ENCODE measurements at regions not wholly inside any gene's neighbourhood (a gene's known extent, or its start where the extent isn't known, plus 50 kb on each side); places are given as distances from the start of the nearest gene placed in this dataset.

GRCh38 chr15:26143221-26143620, 280.1 kb upstream of the ATP10A start:
- Histone ChIP-seq H3K9me3 (no peaks in the 10 kb centered on the region), H3K4me1 (no peaks in the 10 kb centered on the region), H3K36me3 (no peaks in the 10 kb centered on the region), H3K27ac (no peak overlapping the region), H3K4me3 (no peak overlapping the region), H3K27me3 (no peaks in the 10 kb centered on the region)
- intact Hi-C loops (cut with DNase I), result no loop called here
- TF ChIP-seq POLR2A (IDR thresholded peaks at IDR 0.05) (no peak), CTCF (IDR thresholded peaks at IDR 0.05) (no peak)
- DNase-seq (no peak), ATAC-seq (no peak)
- whole genome bisulfite sequencing (ENCODE audit: insufficient coverage, low coverage, low lambda C conversion rate, missing lambda C conversion rate), result 67% methylated on average over 1 of the region's 1 CpG

GRCh38 chr15:26134812-26135211, 271.7 kb upstream of the ATP10A start:
- no peaks in the 10 kb centered on the region for H3K4me1 ChIP-seq
- whole genome bisulfite sequencing (ENCODE audit: insufficient coverage, low coverage, low lambda C conversion rate, missing lambda C conversion rate), result 45% methylated on average over 5 of the region's 11 CpGs
- DNase-seq (no peak), ATAC-seq (no peak)
- H3K27ac ChIP-seq, result no peak overlapping the region
- H3K9me3 ChIP-seq, result no peaks in the 10 kb centered on the region
- no peaks in the 10 kb centered on the region for H3K27me3 ChIP-seq
- intact Hi-C loops (cut with DNase I), result no loop called here
- H3K36me3 ChIP-seq, result no peaks in the 10 kb centered on the region
- no peak overlapping the region for H3K4me3 ChIP-seq
- TF ChIP-seq POLR2A (IDR thresholded peaks at IDR 0.05), result no peak
- no peak for TF ChIP-seq CTCF (IDR thresholded peaks at IDR 0.05)

GRCh38 chr15:26134152-26134551, 271.0 kb upstream of the ATP10A start:
- TF ChIP-seq POLR2A (IDR thresholded peaks at IDR 0.05) (no peak), CTCF (IDR thresholded peaks at IDR 0.05) (no peak)
- H3K36me3 ChIP-seq, result no peaks in the 10 kb centered on the region
- no peak for DNase-seq
- intact Hi-C loops (cut with DNase I), result no loop called here
- H3K27ac ChIP-seq, result no peak overlapping the region
- no peaks in the 10 kb centered on the region for H3K9me3 ChIP-seq
- H3K4me1 ChIP-seq, result no peaks in the 10 kb centered on the region
- 61% methylated on average over 5 of the region's 5 CpGs for WGBS (ENCODE audit: insufficient coverage, low coverage, low lambda C conversion rate, missing lambda C conversion rate)
- H3K27me3 ChIP-seq, result no peaks in the 10 kb centered on the region
- no peak for ATAC-seq
- no peak overlapping the region for H3K4me3 ChIP-seq

GRCh38 chr15:26132811-26133210, 269.7 kb upstream of the ATP10A start:
- TF ChIP-seq POLR2A (IDR thresholded peaks at IDR 0.05) (no peak), CTCF (IDR thresholded peaks at IDR 0.05) (no peak)
- H3K36me3 ChIP-seq, result no peaks in the 10 kb centered on the region
- no peak overlapping the region for H3K27ac ChIP-seq
- H3K4me3 ChIP-seq, result no peak overlapping the region
- intact Hi-C loops (cut with DNase I), result no loop called here
- H3K4me1 ChIP-seq, result no peaks in the 10 kb centered on the region
- no peaks in the 10 kb centered on the region for H3K27me3 ChIP-seq
- no peaks in the 10 kb centered on the region for H3K9me3 ChIP-seq
- WGBS (ENCODE audit: insufficient coverage, low coverage, low lambda C conversion rate, missing lambda C conversion rate), result 46% methylated on average over 3 of the region's 3 CpGs
- DNase-seq (no peak), ATAC-seq (no peak)

- no peaks in the 10 kb centered on the region for H3K36me3 ChIP-seq
- 24% methylated on average over 5 of the region's 5 CpGs for WGBS (ENCODE audit: insufficient coverage, low coverage, low lambda C conversion rate, missing lambda C conversion rate)
- DNase-seq (no peak), ATAC-seq (no peak)
- intact Hi-C loops (cut with DNase I), result no loop called here
- no peak for TF ChIP-seq CTCF (IDR thresholded peaks at IDR 0.05)
- TF ChIP-seq POLR2A (IDR thresholded peaks at IDR 0.05), result no peak
- no peaks in the 10 kb centered on the region for H3K9me3 ChIP-seq
- no peak overlapping the region for H3K4me3 ChIP-seq
- H3K27ac ChIP-seq, result no peak overlapping the region
- no peaks in the 10 kb centered on the region for H3K4me1 ChIP-seq
- H3K27me3 ChIP-seq, result no peaks in the 10 kb centered on the region
Observed at GRCh38 chr15:26129852-26130251, 266.7 kb upstream of the ATP10A start.
